ENCODE measurements at regions not wholly inside any gene's neighbourhood (a gene's known extent, or its start where the extent isn't known, plus 50 kb on each side); places are given as distances from the start of the nearest gene placed in this dataset.

GRCh38 chr18:65983750-65984149 is 232.9 kb downstream of the CDH7 start:
- H3K36me3 ChIP-seq (ENCODE audit: control insufficient read depth, insufficient read depth, low read length) = no peaks in the 10 kb centered on the region
- DNase-seq (ENCODE audit: low read depth) = peak; percentile 43
- no peaks in the 10 kb centered on the region for H3K27me3 ChIP-seq (ENCODE audit: control insufficient read depth, insufficient read depth, low read length)
- H3K4me3 ChIP-seq (ENCODE audit: low read depth, low read length) = no peak overlapping the region
- no peak for FAIRE-seq
- TF ChIP-seq CTCF (IDR thresholded peaks at IDR 0.05; ENCODE audit: insufficient read depth, low read length, severe bottlenecking) = peak; percentile 9

- H3K36me3 ChIP-seq (ENCODE audit: control insufficient read depth, insufficient read depth, low read length) = no peaks in the 10 kb centered on the region
- no peak for FAIRE-seq
- TF ChIP-seq CTCF (IDR thresholded peaks at IDR 0.05; ENCODE audit: insufficient read depth, low read length, severe bottlenecking) = no peak
- H3K27me3 ChIP-seq (ENCODE audit: control insufficient read depth, insufficient read depth, low read length) = no peaks in the 10 kb centered on the region
- no peak overlapping the region for H3K4me3 ChIP-seq (ENCODE audit: low read depth, low read length)
- DNase-seq (ENCODE audit: low read depth) = peak; percentile 38
These were observed 224.7 kb downstream of the CDH7 start for GRCh38 chr18:65975536-65975935.

GRCh38 chr18:65974758-65975157 is 223.9 kb downstream of the CDH7 start:
- H3K36me3 ChIP-seq (ENCODE audit: control insufficient read depth, insufficient read depth, low read length) = no peaks in the 10 kb centered on the region
- FAIRE-seq (no peak), DNase-seq (ENCODE audit: low read depth) (no peak)

GRCh38 chr18:65968239-65969004 is 217.6 kb downstream of the CDH7 start:
- no peaks in the 10 kb centered on the region for H3K36me3 ChIP-seq (ENCODE audit: control insufficient read depth, insufficient read depth, low read length)
- DNase-seq (ENCODE audit: low read depth) = peak; percentile 40
- no peak overlapping the region for H3K4me3 ChIP-seq (ENCODE audit: low read depth, low read length)
- H3K27me3 ChIP-seq (ENCODE audit: control insufficient read depth, insufficient read depth, low read length) = no peaks in the 10 kb centered on the region
- no peak for FAIRE-seq
- peak; percentile 49 for TF ChIP-seq CTCF (IDR thresholded peaks at IDR 0.05; ENCODE audit: insufficient read depth, low read length, severe bottlenecking)

More at GRCh38 chr18:65974758-65975157, 223.9 kb downstream of the CDH7 start:
- no peaks in the 10 kb centered on the region for H3K27me3 ChIP-seq (ENCODE audit: control insufficient read depth, insufficient read depth, low read length)
- no peak overlapping the region for H3K4me3 ChIP-seq (ENCODE audit: low read depth, low read length)
- TF ChIP-seq CTCF (IDR thresholded peaks at IDR 0.05; ENCODE audit: insufficient read depth, low read length, severe bottlenecking) = no peak

GRCh38 chr18:65955747-65956146 is 204.9 kb downstream of the CDH7 start:
- Histone ChIP-seq H3K36me3 (ENCODE audit: control insufficient read depth, insufficient read depth, low read length) (no peaks in the 10 kb centered on the region), H3K4me3 (ENCODE audit: low read depth, low read length) (no peak overlapping the region), H3K27me3 (ENCODE audit: control insufficient read depth, insufficient read depth, low read length) (no peaks in the 10 kb centered on the region)
- FAIRE-seq = no peak
- no peak for TF ChIP-seq CTCF (IDR thresholded peaks at IDR 0.05; ENCODE audit: insufficient read depth, low read length, severe bottlenecking)
- DNase-seq (ENCODE audit: low read depth) = no peak

- Histone ChIP-seq H3K36me3 (ENCODE audit: control insufficient read depth, insufficient read depth, low read length) (no peaks in the 10 kb centered on the region), H3K4me3 (ENCODE audit: low read depth, low read length) (no peak overlapping the region), H3K27me3 (ENCODE audit: control insufficient read depth, insufficient read depth, low read length) (no peaks in the 10 kb centered on the region)
- TF ChIP-seq CTCF (IDR thresholded peaks at IDR 0.05; ENCODE audit: insufficient read depth, low read length, severe bottlenecking) = no peak
- DNase-seq (ENCODE audit: low read depth) (no peak), FAIRE-seq (no peak)
These were observed 203.6 kb downstream of the CDH7 start for GRCh38 chr18:65954372-65954771.

Measured in bronchial epithelial cell (primary cell).